ENCODE measurements at regions not wholly inside any gene's neighbourhood (a gene's known extent, or its start where the extent isn't known, plus 50 kb on each side); places are given as distances from the start of the nearest gene placed in this dataset.
"Not testable (repeated sequence)": the region's sequence is repeated elsewhere in the genome, so short reads cannot be mapped to it uniquely, and the experiment has no call there.

- no peak for DNase-seq (ENCODE audit: low read depth)
- H3K27me3 ChIP-seq (replicated peaks; ENCODE audit: control insufficient read depth, insufficient read depth, low read length) = no peaks in the 10 kb centered on the region
- no peak overlapping the region for H3K9ac ChIP-seq (ENCODE audit: low read length)
- no peak overlapping the region for H3K4me3 ChIP-seq (ENCODE audit: low read length)
- no peaks in the 10 kb centered on the region for H3K9me3 ChIP-seq (ENCODE audit: control insufficient read depth, low read length)
- no peaks in the 10 kb centered on the region for H3K36me3 ChIP-seq (ENCODE audit: control insufficient read depth, insufficient read depth, low read length, severe bottlenecking)
- H3K4me1 ChIP-seq (ENCODE audit: control insufficient read depth, insufficient read depth, low read length) = peaks cover 3% of the 10 kb centered on the region
Measured at GRCh38 chr5:92181656-92182055, 798.5 kb upstream of the ARRDC3 start.

DNA sequence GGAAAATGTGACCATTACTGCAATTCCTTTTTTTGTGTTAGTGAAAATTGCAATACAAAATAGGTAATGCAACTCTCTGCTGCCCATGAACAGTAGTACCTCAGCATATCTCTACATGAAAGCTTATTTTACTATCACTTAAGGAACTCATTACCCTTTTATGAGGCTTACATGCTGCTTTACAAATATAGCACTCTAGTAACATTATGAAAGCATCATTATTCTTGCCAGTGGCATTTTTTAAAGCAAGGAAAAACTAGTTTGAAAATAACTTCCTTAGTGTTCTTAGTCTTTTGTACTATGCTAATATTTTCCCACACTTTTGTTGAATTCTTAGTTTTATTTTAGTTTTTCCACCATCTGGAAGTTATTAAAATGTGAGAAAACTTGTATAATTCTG, 797.3 kb upstream of the ARRDC3 start:
- Histone ChIP-seq H3K27me3 (replicated peaks; ENCODE audit: control insufficient read depth, insufficient read depth, low read length) (no peaks in the 10 kb centered on the region), H3K4me1 (ENCODE audit: control insufficient read depth, insufficient read depth, low read length) (peaks cover 3% of the 10 kb centered on the region), H3K4me3 (ENCODE audit: low read length) (no peak overlapping the region), H3K9me3 (ENCODE audit: control insufficient read depth, low read length) (no peaks in the 10 kb centered on the region), H3K9ac (ENCODE audit: low read length) (no peak overlapping the region), H3K36me3 (ENCODE audit: control insufficient read depth, insufficient read depth, low read length, severe bottlenecking) (no peaks in the 10 kb centered on the region)
- no peak for DNase-seq (ENCODE audit: low read depth)

DNA sequence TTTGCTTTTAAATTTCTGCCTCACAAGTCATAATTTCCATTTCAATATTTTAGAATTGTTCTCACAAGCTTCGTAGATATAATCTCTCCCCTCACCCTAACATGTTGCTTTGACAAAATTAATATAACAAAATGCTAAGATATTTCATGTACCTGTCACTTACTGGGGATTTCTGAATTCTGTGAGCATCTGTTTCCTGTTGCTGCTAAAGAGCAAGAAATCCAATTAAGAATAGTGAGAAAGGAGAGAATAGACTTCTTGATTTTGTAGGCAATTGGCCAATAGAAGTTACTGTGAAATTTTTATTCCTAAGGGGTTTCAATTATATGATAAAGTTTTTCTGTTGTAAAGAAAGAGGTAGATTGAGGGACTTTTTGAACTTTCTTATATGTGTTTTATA, 796.5 kb upstream of the ARRDC3 start:
- Histone ChIP-seq H3K27me3 (replicated peaks; ENCODE audit: control insufficient read depth, insufficient read depth, low read length) (no peaks in the 10 kb centered on the region), H3K9ac (ENCODE audit: low read length) (no peak overlapping the region), H3K4me1 (ENCODE audit: control insufficient read depth, insufficient read depth, low read length) (peaks cover 3% of the 10 kb centered on the region), H3K36me3 (ENCODE audit: control insufficient read depth, insufficient read depth, low read length, severe bottlenecking) (no peaks in the 10 kb centered on the region), H3K9me3 (ENCODE audit: control insufficient read depth, low read length) (no peaks in the 10 kb centered on the region), H3K4me3 (ENCODE audit: low read length) (no peak overlapping the region)
- no peak for DNase-seq (ENCODE audit: low read depth)

- no peak overlapping the region for H3K4me3 ChIP-seq (ENCODE audit: low read length)
- no peaks in the 10 kb centered on the region for H3K36me3 ChIP-seq (ENCODE audit: control insufficient read depth, insufficient read depth, low read length, severe bottlenecking)
- peaks cover 3% of the 10 kb centered on the region for H3K4me1 ChIP-seq (ENCODE audit: control insufficient read depth, insufficient read depth, low read length)
- H3K9ac ChIP-seq (ENCODE audit: low read length) = no peak overlapping the region
- peak; percentile 80 for DNase-seq (ENCODE audit: low read depth)
- no peaks in the 10 kb centered on the region for H3K9me3 ChIP-seq (ENCODE audit: control insufficient read depth, low read length)
- no peaks in the 10 kb centered on the region for H3K27me3 ChIP-seq (replicated peaks; ENCODE audit: control insufficient read depth, insufficient read depth, low read length)
Measured at GRCh38 chr5:92177926-92178487, 794.9 kb upstream of the ARRDC3 start.

DNA sequence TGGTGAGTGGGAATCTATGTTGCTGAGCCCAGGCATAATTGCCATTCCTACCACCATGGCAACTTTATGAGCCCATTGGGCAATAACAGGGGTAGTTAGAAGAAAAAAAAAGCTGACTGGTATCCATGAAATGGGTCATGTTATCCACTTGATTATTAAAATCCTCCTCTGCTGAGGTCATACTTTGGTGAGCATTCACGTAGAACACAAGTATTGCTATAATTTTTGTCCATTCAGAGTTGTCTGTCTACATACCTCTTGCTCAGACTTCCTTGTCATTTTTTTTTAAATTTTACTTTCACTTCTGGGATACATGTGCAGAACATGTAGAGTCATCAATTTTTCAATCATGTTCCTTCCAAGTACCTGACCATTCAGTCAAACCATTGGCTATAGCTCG, 780.8 kb upstream of the ARRDC3 start:
- Histone ChIP-seq H3K4me3 (ENCODE audit: low read length) (no peak overlapping the region), H3K9ac (ENCODE audit: low read length) (no peak overlapping the region), H3K9me3 (ENCODE audit: control insufficient read depth, low read length) (no peaks in the 10 kb centered on the region), H3K27me3 (replicated peaks; ENCODE audit: control insufficient read depth, insufficient read depth, low read length) (no peaks in the 10 kb centered on the region), H3K36me3 (ENCODE audit: control insufficient read depth, insufficient read depth, low read length, severe bottlenecking) (no peaks in the 10 kb centered on the region), H3K4me1 (ENCODE audit: control insufficient read depth, insufficient read depth, low read length) (no peaks in the 10 kb centered on the region)
- no peak for DNase-seq (ENCODE audit: low read depth)

GRCh38 chr5:92147798-92148197, 764.7 kb upstream of the ARRDC3 start:
- no peaks in the 10 kb centered on the region for H3K4me1 ChIP-seq (ENCODE audit: control insufficient read depth, insufficient read depth, low read length)
- no peak for DNase-seq (ENCODE audit: low read depth)
- no peaks in the 10 kb centered on the region for H3K36me3 ChIP-seq (ENCODE audit: control insufficient read depth, insufficient read depth, low read length, severe bottlenecking)
- H3K27me3 ChIP-seq (replicated peaks; ENCODE audit: control insufficient read depth, insufficient read depth, low read length) = no peaks in the 10 kb centered on the region
- no peak overlapping the region for H3K9ac ChIP-seq (ENCODE audit: low read length)
- H3K4me3 ChIP-seq (ENCODE audit: low read length) = no peak overlapping the region
- H3K9me3 ChIP-seq (ENCODE audit: control insufficient read depth, low read length) = no peaks in the 10 kb centered on the region

- Histone ChIP-seq H3K9ac (ENCODE audit: low read length) (no peak overlapping the region), H3K27me3 (replicated peaks; ENCODE audit: control insufficient read depth, insufficient read depth, low read length) (no peaks in the 10 kb centered on the region), H3K36me3 (ENCODE audit: control insufficient read depth, insufficient read depth, low read length, severe bottlenecking) (no peaks in the 10 kb centered on the region), H3K9me3 (ENCODE audit: control insufficient read depth, low read length) (no peaks in the 10 kb centered on the region), H3K4me1 (ENCODE audit: control insufficient read depth, insufficient read depth, low read length) (no peaks in the 10 kb centered on the region), H3K4me3 (ENCODE audit: low read length) (no peak overlapping the region)
- DNase-seq (ENCODE audit: low read depth) = no peak
Measured at GRCh38 chr5:92147266-92147665, 764.1 kb upstream of the ARRDC3 start.

DNA sequence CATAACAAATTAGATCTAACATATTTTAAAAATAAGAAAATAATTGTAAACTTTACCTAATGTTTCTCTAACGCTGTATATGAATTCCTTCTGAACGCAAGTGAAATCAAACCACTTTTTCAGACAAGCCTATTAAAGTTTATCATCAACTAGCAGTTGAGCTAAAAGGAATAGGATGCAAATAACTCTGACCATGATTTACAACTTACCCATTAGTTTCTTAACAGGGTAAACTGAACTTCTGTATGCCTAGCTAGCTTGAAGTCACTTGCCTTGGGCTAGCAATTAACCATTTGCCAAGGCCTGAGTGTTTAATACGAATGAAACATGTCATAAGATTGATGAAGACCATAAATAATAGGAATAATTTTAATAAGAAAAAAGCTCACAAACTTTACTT, 762.7 kb upstream of the ARRDC3 start:
- H3K4me3 ChIP-seq (ENCODE audit: low read length) = no peak overlapping the region
- no peaks in the 10 kb centered on the region for H3K9me3 ChIP-seq (ENCODE audit: control insufficient read depth, low read length)
- H3K27me3 ChIP-seq (replicated peaks; ENCODE audit: control insufficient read depth, insufficient read depth, low read length) = no peaks in the 10 kb centered on the region
- H3K36me3 ChIP-seq (ENCODE audit: control insufficient read depth, insufficient read depth, low read length, severe bottlenecking) = no peaks in the 10 kb centered on the region
- no peak for DNase-seq (ENCODE audit: low read depth)
- H3K4me1 ChIP-seq (ENCODE audit: control insufficient read depth, insufficient read depth, low read length) = no peaks in the 10 kb centered on the region
- no peak overlapping the region for H3K9ac ChIP-seq (ENCODE audit: low read length)

GRCh38 chr5:92144824-92145223, 761.7 kb upstream of the ARRDC3 start:
- Histone ChIP-seq H3K27me3 (replicated peaks; ENCODE audit: control insufficient read depth, insufficient read depth, low read length) (no peaks in the 10 kb centered on the region), H3K4me1 (ENCODE audit: control insufficient read depth, insufficient read depth, low read length) (no peaks in the 10 kb centered on the region), H3K4me3 (ENCODE audit: low read length) (no peak overlapping the region), H3K9me3 (ENCODE audit: control insufficient read depth, low read length) (no peaks in the 10 kb centered on the region), H3K36me3 (ENCODE audit: control insufficient read depth, insufficient read depth, low read length, severe bottlenecking) (no peaks in the 10 kb centered on the region), H3K9ac (ENCODE audit: low read length) (no peak overlapping the region)
- DNase-seq (ENCODE audit: low read depth) = no peak

DNA sequence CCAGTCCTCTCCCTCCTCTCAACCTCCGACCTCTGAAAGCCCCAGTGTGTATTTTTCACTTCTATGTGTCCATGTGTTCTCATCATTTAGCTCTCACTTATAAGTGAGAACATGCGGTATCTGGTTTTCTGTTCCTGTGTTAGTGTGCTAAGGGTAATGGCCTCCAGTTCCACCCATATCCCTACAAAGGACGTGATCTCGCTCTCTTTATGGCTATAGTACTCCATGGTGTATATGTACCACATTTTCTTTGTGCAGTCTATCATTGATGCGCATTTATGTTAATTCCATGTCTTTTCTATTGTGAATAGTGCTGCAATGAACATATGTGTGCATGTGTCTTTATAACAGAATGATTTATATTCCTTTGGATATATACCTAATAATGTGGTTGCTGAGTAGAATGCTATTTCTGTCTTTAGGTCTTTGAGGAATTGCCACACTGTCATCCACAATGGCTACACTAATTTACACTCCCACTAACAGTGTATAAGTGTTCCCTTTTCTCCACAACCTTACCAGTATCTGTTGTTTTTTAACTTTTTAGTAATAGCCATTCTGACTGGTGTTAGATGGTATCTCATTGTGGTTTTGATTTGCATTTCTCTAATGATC, 749.3 kb upstream of the ARRDC3 start:
- H3K4me3 ChIP-seq (ENCODE audit: low read length); DNase-seq (ENCODE audit: low read depth); H3K9ac ChIP-seq (ENCODE audit: low read length); H3K4me1 ChIP-seq (ENCODE audit: control insufficient read depth, insufficient read depth, low read length); H3K9me3 ChIP-seq (ENCODE audit: control insufficient read depth, low read length); H3K36me3 ChIP-seq (ENCODE audit: control insufficient read depth, insufficient read depth, low read length, severe bottlenecking); H3K27me3 ChIP-seq (replicated peaks; ENCODE audit: control insufficient read depth, insufficient read depth, low read length): not testable (repeated sequence)

DNA sequence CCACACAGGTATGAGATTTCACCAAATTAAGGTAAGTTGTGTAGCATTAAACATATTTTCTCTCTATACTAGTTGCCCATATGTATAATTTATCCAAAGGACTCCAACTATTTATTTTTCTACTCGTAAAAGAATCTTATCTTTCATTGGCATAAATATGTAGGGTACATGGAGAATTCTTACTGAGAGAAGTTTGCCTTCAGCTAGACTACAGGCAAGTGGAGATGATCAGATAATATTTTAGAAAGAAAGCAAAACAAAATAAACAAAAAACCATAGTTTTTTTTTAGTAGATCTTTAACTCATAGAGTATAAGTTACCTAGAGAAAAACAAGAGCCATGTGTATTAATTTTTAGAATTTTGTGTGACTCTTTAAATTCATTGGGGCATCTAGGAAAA, 743.1 kb upstream of the ARRDC3 start:
- Histone ChIP-seq H3K4me1 (ENCODE audit: control insufficient read depth, insufficient read depth, low read length) (no peaks in the 10 kb centered on the region), H3K4me3 (ENCODE audit: low read length) (no peak overlapping the region), H3K27me3 (replicated peaks; ENCODE audit: control insufficient read depth, insufficient read depth, low read length) (no peaks in the 10 kb centered on the region), H3K9ac (ENCODE audit: low read length) (no peak overlapping the region), H3K9me3 (ENCODE audit: control insufficient read depth, low read length) (no peaks in the 10 kb centered on the region), H3K36me3 (ENCODE audit: control insufficient read depth, insufficient read depth, low read length, severe bottlenecking) (no peaks in the 10 kb centered on the region)
- no peak for DNase-seq (ENCODE audit: low read depth)

- Histone ChIP-seq H3K4me1 (ENCODE audit: control insufficient read depth, insufficient read depth, low read length) (no peaks in the 10 kb centered on the region), H3K9me3 (ENCODE audit: control insufficient read depth, low read length) (no peaks in the 10 kb centered on the region), H3K27me3 (replicated peaks; ENCODE audit: control insufficient read depth, insufficient read depth, low read length) (no peaks in the 10 kb centered on the region), H3K9ac (ENCODE audit: low read length) (no peak overlapping the region), H3K36me3 (ENCODE audit: control insufficient read depth, insufficient read depth, low read length, severe bottlenecking) (no peaks in the 10 kb centered on the region), H3K4me3 (ENCODE audit: low read length) (no peak overlapping the region)
- no peak for DNase-seq (ENCODE audit: low read depth)
Measured at GRCh38 chr5:92119110-92119509, 736.0 kb upstream of the ARRDC3 start.

Measured in adipocyte (in vitro differentiated cells).